ENCODE measurements at regions not wholly inside any gene's neighbourhood (a gene's known extent, or its start where the extent isn't known, plus 50 kb on each side); places are given as distances from the start of the nearest gene placed in this dataset.

DNA sequence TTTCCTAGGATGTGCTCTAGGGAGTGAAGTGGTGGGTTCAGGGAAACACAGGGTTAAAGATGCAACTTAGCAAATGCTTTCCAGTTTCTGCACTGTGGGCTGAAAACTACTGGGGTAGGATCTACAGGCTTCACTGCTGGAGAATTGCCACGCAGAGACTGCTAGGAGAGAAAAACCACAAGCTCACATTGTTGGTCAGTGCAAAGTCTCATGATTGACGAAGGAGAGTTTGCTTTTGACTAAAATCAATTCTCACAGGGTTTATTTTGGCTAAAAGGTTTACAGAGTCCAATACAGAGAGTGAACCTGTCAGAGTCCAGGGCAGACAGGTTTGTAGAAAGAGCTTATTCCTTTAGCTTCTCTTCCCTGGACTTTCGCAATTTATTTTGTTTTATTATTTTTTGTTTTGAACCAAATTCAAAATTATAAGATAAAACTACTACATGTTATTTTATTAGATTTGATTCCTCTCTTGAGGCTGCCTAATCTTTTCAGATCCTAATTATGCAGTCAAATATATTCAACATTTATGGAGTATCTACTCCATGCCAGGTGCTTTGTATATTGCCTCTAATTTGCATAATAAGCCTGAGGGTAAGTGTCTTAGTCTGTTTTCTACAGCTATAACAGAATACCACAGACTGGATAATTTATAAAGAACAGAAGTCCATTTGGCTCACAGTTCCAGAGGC, 64.7 kb downstream of the MTNR1B start (continued):
- no peak for TF ChIP-seq THAP12 (CRISPR knock-in tag; IDR thresholded peaks at IDR 0.05)
- TF ChIP-seq, protein P1, sequence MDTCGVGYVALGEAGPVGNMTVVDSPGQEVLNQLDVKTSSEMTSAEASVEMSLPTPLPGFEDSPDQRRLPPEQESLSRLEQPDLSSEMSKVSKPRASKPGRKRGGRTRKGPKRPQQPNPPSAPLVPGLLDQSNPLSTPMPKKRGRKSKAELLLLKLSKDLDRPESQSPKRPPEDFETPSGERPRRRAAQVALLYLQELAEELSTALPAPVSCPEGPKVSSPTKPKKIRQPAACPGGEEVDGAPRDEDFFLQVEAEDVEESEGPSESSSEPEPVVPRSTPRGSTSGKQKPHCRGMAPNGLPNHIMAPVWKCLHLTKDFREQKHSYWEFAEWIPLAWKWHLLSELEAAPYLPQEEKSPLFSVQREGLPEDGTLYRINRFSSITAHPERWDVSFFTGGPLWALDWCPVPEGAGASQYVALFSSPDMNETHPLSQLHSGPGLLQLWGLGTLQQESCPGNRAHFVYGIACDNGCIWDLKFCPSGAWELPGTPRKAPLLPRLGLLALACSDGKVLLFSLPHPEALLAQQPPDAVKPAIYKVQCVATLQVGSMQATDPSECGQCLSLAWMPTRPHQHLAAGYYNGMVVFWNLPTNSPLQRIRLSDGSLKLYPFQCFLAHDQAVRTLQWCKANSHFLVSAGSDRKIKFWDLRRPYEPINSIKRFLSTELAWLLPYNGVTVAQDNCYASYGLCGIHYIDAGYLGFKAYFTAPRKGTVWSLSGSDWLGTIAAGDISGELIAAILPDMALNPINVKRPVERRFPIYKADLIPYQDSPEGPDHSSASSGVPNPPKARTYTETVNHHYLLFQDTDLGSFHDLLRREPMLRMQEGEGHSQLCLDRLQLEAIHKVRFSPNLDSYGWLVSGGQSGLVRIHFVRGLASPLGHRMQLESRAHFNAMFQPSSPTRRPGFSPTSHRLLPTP (IDR thresholded peaks at IDR 0.05; ENCODE audit: borderline replicate concordance, extremely low read depth, insufficient read length) = no peak
- TF ChIP-seq ERF (CRISPR knock-in tag; IDR thresholded peaks at IDR 0.05) = no peak
- no peak for TF ChIP-seq FOSL1 (tag; conservative IDR thresholded peaks at IDR 0.05)
- TF ChIP-seq SMARCE1 (IDR thresholded peaks at IDR 0.05) = no peak
- TF ChIP-seq MAZ (CRISPR knock-in tag; conservative IDR thresholded peaks at IDR 0.05 in 1 of 2, IDR thresholded peaks at IDR 0.05 in 1 of 2) = no peak
- TF ChIP-seq ESRRA (IDR thresholded peaks at IDR 0.05; ENCODE audit: borderline replicate concordance, low read depth) = no peak
- TF ChIP-seq TBP (optimal IDR thresholded peaks at IDR 0.05; ENCODE audit: low read depth, low read length) = no peak
- no peak for TF ChIP-seq ZZZ3 (IDR thresholded peaks at IDR 0.05)
- no peak for TF ChIP-seq HMG20B (CRISPR knock-in tag; IDR thresholded peaks at IDR 0.05)
- TF ChIP-seq TRIM24 (IDR thresholded peaks at IDR 0.05) = no peak
- no peak for TF ChIP-seq E2F6 (IDR thresholded peaks at IDR 0.05; ENCODE audit: borderline replicate concordance in 1 of 2, extremely low read depth in 1 of 2, insufficient read depth in 1 of 2, insufficient read length in 1 of 2, low read depth in 1 of 2, low read length in 1 of 2, poor library complexity in 1 of 2, severe bottlenecking in 1 of 2)
- no peak for TF ChIP-seq STAT5B (CRISPR knock-in tag; IDR thresholded peaks at IDR 0.05)
- no peak for TF ChIP-seq ZNF224 (CRISPR knock-in tag; IDR thresholded peaks at IDR 0.05)
- TF ChIP-seq MXI1 (IDR thresholded peaks at IDR 0.05; ENCODE audit: low read depth, low read length) = no peak
- TF ChIP-seq FOXM1 (IDR thresholded peaks at IDR 0.05; ENCODE audit: low read depth) = no peak
- no peak for TF ChIP-seq FOXM1 (CRISPR knock-in tag; IDR thresholded peaks at IDR 0.05; ENCODE audit: low read depth)
